IgD-negative memory B cell (primary cell): ENCODE measurements at regions not wholly inside any gene's neighbourhood (a gene's known extent, or its start where the extent isn't known, plus 50 kb on each side); places are given as distances from the start of the nearest gene placed in this dataset.
A peak's percentile ranks its signal among the peaks of the same experiment; 100 is the strongest.

Source experiments
- H3K27ac Mint-ChIP-seq, 3 donors: one replicate each; pipeline ENCODE4 v1.8.0; 2020 to 2022; ENCODE audit warnings: mild to moderate bottlenecking in 3 of 3, mixed read lengths in 3 of 3, moderate library complexity in 1 of 3
- H3K27me3 Mint-ChIP-seq: one replicate; pipeline ENCODE4 v1.8.0; 2021; ENCODE audit warnings: mixed read lengths
- H3K36me3 Mint-ChIP-seq: one replicate; pipeline ENCODE4 v1.8.0; 2020; ENCODE audit warnings: mild to moderate bottlenecking, mixed read lengths
- H3K4me1 Mint-ChIP-seq, 3 donors: one replicate each; pipeline ENCODE4 v1.8.0; 2020 to 2022; ENCODE audit warnings: mixed read lengths in 3 of 3, mild to moderate bottlenecking in 1 of 3
- H3K4me3 Mint-ChIP-seq, 4 donors: one replicate each; pipeline ENCODE4 v1.8.0; 2020 to 2022; ENCODE audit warnings: mild to moderate bottlenecking in 4 of 4, mixed read lengths in 4 of 4, moderate library complexity in 3 of 4
- H3K9me3 Mint-ChIP-seq, 3 donors: one replicate each; pipeline ENCODE4 v1.8.0; 2020 to 2021; ENCODE audit warnings: mixed read lengths in 3 of 3, mild to moderate bottlenecking in 1 of 3

- Mint-ChIP-seq H3K4me1 (peaks cover 0 to 1% (median 0%) of the 10 kb centered on the region in 3 donors), H3K9me3 (peaks cover 0 to 2% (median 0%) of the 10 kb centered on the region in 3 donors), H3K27ac (no peak overlapping the region), H3K27me3 (no peaks in the 10 kb centered on the region), H3K36me3 (no peaks in the 10 kb centered on the region), H3K4me3 (no peak overlapping the region)
These were observed 389.3 kb upstream of the MYT1L start for GRCh38 chr2:2720351-2720750.

GRCh38 chr2:2719781-2720180 lies 388.7 kb upstream of the MYT1L start:
- no peaks in the 10 kb centered on the region for H3K36me3 Mint-ChIP-seq
- no peak overlapping the region for H3K4me3 Mint-ChIP-seq
- no peak overlapping the region for H3K27ac Mint-ChIP-seq
- peaks cover 0 to 2% (median 0%) of the 10 kb centered on the region in 3 donors for H3K9me3 Mint-ChIP-seq
- no peaks in the 10 kb centered on the region for H3K27me3 Mint-ChIP-seq
- H3K4me1 Mint-ChIP-seq, result peaks cover 0 to 1% (median 0%) of the 10 kb centered on the region in 3 donors

- Mint-ChIP-seq H3K4me1 (peaks cover 0 to 1% (median 0%) of the 10 kb centered on the region in 3 donors), H3K9me3 (peaks cover 0 to 2% (median 0%) of the 10 kb centered on the region in 3 donors), H3K4me3 (no peak overlapping the region), H3K36me3 (no peaks in the 10 kb centered on the region), H3K27me3 (no peaks in the 10 kb centered on the region), H3K27ac (no peak overlapping the region)
These were observed 387.9 kb upstream of the MYT1L start for GRCh38 chr2:2719015-2719414.

GRCh38 chr2:2717406-2717805 lies 386.3 kb upstream of the MYT1L start:
- Mint-ChIP-seq H3K4me3 (no peak overlapping the region), H3K9me3 (peaks cover 0 to 2% (median 0%) of the 10 kb centered on the region in 3 donors), H3K4me1 (peaks cover 0 to 1% (median 0%) of the 10 kb centered on the region in 3 donors), H3K27me3 (no peaks in the 10 kb centered on the region), H3K27ac (no peak overlapping the region), H3K36me3 (peaks cover 1% of the 10 kb centered on the region)

GRCh38 chr2:2716771-2717170 lies 385.7 kb upstream of the MYT1L start:
- Mint-ChIP-seq H3K27ac (no peak overlapping the region), H3K4me3 (no peak overlapping the region), H3K9me3 (peaks cover 0 to 2% (median 0%) of the 10 kb centered on the region in 3 donors), H3K27me3 (no peaks in the 10 kb centered on the region), H3K4me1 (no peaks in the 10 kb centered on the region), H3K36me3 (peaks cover 1% of the 10 kb centered on the region)

GRCh38 chr2:2715036-2715818 lies 384.2 kb upstream of the MYT1L start:
- Mint-ChIP-seq H3K9me3 (peaks cover 0 to 2% (median 0%) of the 10 kb centered on the region in 3 donors), H3K27ac (no peak overlapping the region), H3K27me3 (no peaks in the 10 kb centered on the region), H3K4me3 (no peak overlapping the region), H3K4me1 (peaks cover 0 to under 1% (median 0%) of the 10 kb centered on the region in 3 donors), H3K36me3 (peaks cover 1% of the 10 kb centered on the region)

GRCh38 chr2:2714408-2714807 lies 383.3 kb upstream of the MYT1L start:
- Mint-ChIP-seq H3K4me1 (peaks cover 0 to 1% (median 0%) of the 10 kb centered on the region in 3 donors), H3K27ac (no peak overlapping the region), H3K27me3 (no peaks in the 10 kb centered on the region), H3K4me3 (no peak overlapping the region), H3K9me3 (no peaks in the 10 kb centered on the region), H3K36me3 (peaks cover 1% of the 10 kb centered on the region)

GRCh38 chr2:2709431-2709770 lies 378.3 kb upstream of the MYT1L start:
- H3K27me3 Mint-ChIP-seq, result peaks cover 1% of the 10 kb centered on the region
- peaks cover 1% of the 10 kb centered on the region for H3K36me3 Mint-ChIP-seq
- H3K4me3 Mint-ChIP-seq, result no peak overlapping the region
- peaks cover 5 to 10% (median 9%) of the 10 kb centered on the region in 3 donors for H3K4me1 Mint-ChIP-seq
- H3K27ac Mint-ChIP-seq, result no peak overlapping the region
- peaks cover 0 to 2% (median 0%) of the 10 kb centered on the region in 3 donors for H3K9me3 Mint-ChIP-seq

GRCh38 chr2:2708575-2709430 lies 377.7 kb upstream of the MYT1L start:
- peaks cover 5 to 11% (median 9%) of the 10 kb centered on the region in 3 donors for H3K4me1 Mint-ChIP-seq
- H3K4me3 Mint-ChIP-seq, result no peak overlapping the region
- H3K27me3 Mint-ChIP-seq, result peaks cover 1% of the 10 kb centered on the region
- H3K9me3 Mint-ChIP-seq, result peaks cover 0 to 4% (median 0%) of the 10 kb centered on the region in 3 donors
- H3K36me3 Mint-ChIP-seq, result peaks cover 1% of the 10 kb centered on the region
- H3K27ac Mint-ChIP-seq, result no peak overlapping the region

- peaks cover 0 to 4% (median 0%) of the 10 kb centered on the region in 3 donors for H3K9me3 Mint-ChIP-seq
- H3K4me3 Mint-ChIP-seq, result peak overlapping the region in 3 of 4 donors; percentile 28 to 69 (median 63)
- H3K27ac Mint-ChIP-seq, result peak overlapping the region in 1 of 3 donors; percentile 32
These were observed 376.3 kb upstream of the MYT1L start for GRCh38 chr2:2707206-2707991.

GRCh38 chr2:2706306-2706705 lies 375.2 kb upstream of the MYT1L start:
- peaks cover 0 to 4% (median 0%) of the 10 kb centered on the region in 3 donors for H3K9me3 Mint-ChIP-seq
- peaks cover 5 to 11% (median 9%) of the 10 kb centered on the region in 3 donors for H3K4me1 Mint-ChIP-seq
- H3K27me3 Mint-ChIP-seq, result peaks cover 1% of the 10 kb centered on the region
- H3K27ac Mint-ChIP-seq, result no peak overlapping the region
- no peaks in the 10 kb centered on the region for H3K36me3 Mint-ChIP-seq
- H3K4me3 Mint-ChIP-seq, result peak overlapping the region in 1 of 4 donors; percentile 58

More at GRCh38 chr2:2707206-2707991, 376.3 kb upstream of the MYT1L start:
- Mint-ChIP-seq H3K27me3 (peaks cover 1% of the 10 kb centered on the region), H3K4me1 (peaks cover 5 to 11% (median 9%) of the 10 kb centered on the region in 3 donors), H3K36me3 (no peaks in the 10 kb centered on the region)

GRCh38 chr2:2705871-2706270 lies 374.8 kb upstream of the MYT1L start:
- peaks cover 1% of the 10 kb centered on the region for H3K27me3 Mint-ChIP-seq
- no peak overlapping the region for H3K27ac Mint-ChIP-seq
- peaks cover 5 to 11% (median 9%) of the 10 kb centered on the region in 3 donors for H3K4me1 Mint-ChIP-seq
- H3K36me3 Mint-ChIP-seq, result no peaks in the 10 kb centered on the region
- no peak overlapping the region for H3K4me3 Mint-ChIP-seq
- H3K9me3 Mint-ChIP-seq, result peaks cover 0 to 4% (median 0%) of the 10 kb centered on the region in 3 donors

GRCh38 chr2:2704428-2705090 lies 373.5 kb upstream of the MYT1L start:
- H3K36me3 Mint-ChIP-seq, result no peaks in the 10 kb centered on the region
- peak overlapping the region in 1 of 3 donors; percentile 85 for H3K27ac Mint-ChIP-seq
- peaks cover 5 to 10% (median 9%) of the 10 kb centered on the region in 3 donors for H3K4me1 Mint-ChIP-seq
- no peak overlapping the region for H3K4me3 Mint-ChIP-seq
- peaks cover 1% of the 10 kb centered on the region for H3K27me3 Mint-ChIP-seq
- peaks cover 0 to 4% (median 0%) of the 10 kb centered on the region in 3 donors for H3K9me3 Mint-ChIP-seq
